Stimulated activated CD4-positive, alpha-beta T cell treated with anti-CD3 and anti-CD28 coated beads, TNF-alpha, amount 100 ng/mL, for 1 hour (primary cell): ENCODE measurements at regions not wholly inside any gene's neighbourhood (a gene's known extent, or its start where the extent isn't known, plus 50 kb on each side); places are given as distances from the start of the nearest gene placed in this dataset.
"Not testable (repeated sequence)": the region's sequence is repeated elsewhere in the genome, so short reads cannot be mapped to it uniquely, and the experiment has no call there.

Source experiments
- DNase-seq, 3 donors: peaks; one replicate each; pipeline ENCODE4 v3.0.0-alpha.2; 2020; ENCODE audit warnings: low read depth in 3 of 3, low spot score in 1 of 3

- no peak for DNase-seq
Measured at GRCh38 chr12:66733321-66733720, 54.4 kb upstream of the GRIP1 start.

GRCh38 chr12:66733839-66734238, 55.0 kb upstream of the GRIP1 start:
- no peak for DNase-seq

- no peak for DNase-seq
Measured at GRCh38 chr12:66735275-66735674, 56.4 kb upstream of the GRIP1 start.

GRCh38 chr12:66736931-66737330, 58.1 kb upstream of the GRIP1 start:
- DNase-seq, result no peak

- no peak for DNase-seq
Measured at GRCh38 chr12:66739266-66739665, 60.4 kb upstream of the GRIP1 start.

- no peak for DNase-seq
Measured at GRCh38 chr12:66739940-66740651, 61.2 kb upstream of the GRIP1 start.

GRCh38 chr12:66740732-66741131, 61.9 kb upstream of the GRIP1 start:
- no peak for DNase-seq

GRCh38 chr12:66741919-66742318, 63.0 kb upstream of the GRIP1 start:
- DNase-seq, result no peak

GRCh38 chr12:66742508-66743367, 63.9 kb upstream of the GRIP1 start:
- no peak for DNase-seq

GRCh38 chr12:66744461-66744860, 65.6 kb upstream of the GRIP1 start:
- no peak for DNase-seq

GRCh38 chr12:66744956-66745383, 66.1 kb upstream of the GRIP1 start:
- no peak for DNase-seq

- DNase-seq, result no peak
Measured at GRCh38 chr12:66746489-66747201, 67.8 kb upstream of the GRIP1 start.

- DNase-seq, result no peak
Measured at GRCh38 chr12:66751432-66752113, 72.7 kb upstream of the GRIP1 start.

- no peak for DNase-seq
Measured at GRCh38 chr12:66753810-66754209, 74.9 kb upstream of the GRIP1 start.

GRCh38 chr12:66755727-66756395, 77.0 kb upstream of the GRIP1 start:
- DNase-seq, result no peak

GRCh38 chr12:66756631-66757030, 77.8 kb upstream of the GRIP1 start:
- no peak for DNase-seq

- not testable (repeated sequence) for DNase-seq
Measured at GRCh38 chr12:66760122-66760521, 81.2 kb upstream of the GRIP1 start.

- DNase-seq, result no peak
Measured at GRCh38 chr12:66763467-66763866, 84.6 kb upstream of the GRIP1 start.

- DNase-seq, result no peak
Measured at GRCh38 chr12:66765204-66765603, 86.3 kb upstream of the GRIP1 start.

GRCh38 chr12:66767536-66767935, 88.7 kb upstream of the GRIP1 start:
- no peak for DNase-seq

- no peak for DNase-seq
Measured at GRCh38 chr12:66768293-66768692, 89.4 kb upstream of the GRIP1 start.
